Liver (tissue), 8 donors: ENCODE measurements at regions not wholly inside any gene's neighbourhood (a gene's known extent, or its start where the extent isn't known, plus 50 kb on each side); places are given as distances from the start of the nearest gene placed in this dataset.

ENCODE experiments used
- DNase-seq: peaks from one replicate; pipeline ENCODE4 v3.0.0-alpha.2; 2017; ENCODE audit warnings: low spot score
- H3K27ac ChIP-seq, 2 donors: one replicate each; pipeline ENCODE4 v1.7.0; 2013; ENCODE audit warnings: inconsistent platforms in 2 of 2, low read length in 2 of 2, control low read depth in 1 of 2, low read depth in 1 of 2, mild to moderate bottlenecking in 1 of 2
- H3K27me3 ChIP-seq, 4 donors: one replicate each; pipeline versions ENCODE4 v1.6.1 to v1.7.0; 2013; ENCODE audit warnings: low read length in 3 of 4, inconsistent platforms in 1 of 4, mild to moderate bottlenecking in 1 of 4, moderate library complexity in 1 of 4; ENCODE audit not compliant: control insufficient read depth in 4 of 4, insufficient read depth in 4 of 4
- H3K36me3 ChIP-seq, 4 donors: one replicate each; pipeline versions ENCODE4 v1.6.1 to v1.7.0; 2013; ENCODE audit warnings: low read length in 3 of 4, mild to moderate bottlenecking in 3 of 4, low read depth in 1 of 4, moderate library complexity in 1 of 4; ENCODE audit not compliant: control insufficient read depth in 4 of 4, insufficient read depth in 3 of 4
- H3K4me1 ChIP-seq, 4 donors: one replicate each; pipeline versions ENCODE4 v1.6.1 to v1.7.0; 2013; ENCODE audit warnings: low read length in 3 of 4, mild to moderate bottlenecking in 3 of 4, moderate library complexity in 1 of 4; ENCODE audit not compliant: control insufficient read depth in 4 of 4, insufficient read depth in 4 of 4
- H3K4me3 ChIP-seq, 3 donors: one replicate each; pipeline versions ENCODE4 v1.6.1 to v1.7.0; 2013; ENCODE audit warnings: low read length in 3 of 3, control low read depth in 1 of 3, low read depth in 1 of 3, mild to moderate bottlenecking in 1 of 3
- H3K9ac ChIP-seq, 2 donors: one replicate each; pipeline ENCODE4 v1.7.0; 2013; ENCODE audit warnings: low read length in 2 of 2, mild to moderate bottlenecking in 2 of 2, moderate library complexity in 2 of 2, control low read depth in 1 of 2, low read depth in 1 of 2
- H3K9me3 ChIP-seq, 4 donors: one replicate each; pipeline versions ENCODE4 v1.6.1 to v1.7.0; 2013; ENCODE audit warnings: low read length in 3 of 4; ENCODE audit not compliant: control insufficient read depth in 4 of 4
- FOXA1 ChIP-seq: IDR thresholded peaks from 2 replicates; pipeline ENCODE4 v1.6.1; 2016; ENCODE audit warnings: antibody characterized with exemption
- FOXA2 ChIP-seq: IDR thresholded peaks from 2 replicates; pipeline ENCODE4 v1.6.1; 2016; ENCODE audit warnings: antibody characterized with exemption
- GABPA ChIP-seq, 2 donors: IDR thresholded peaks in 1 of 2; conservative IDR thresholded peaks in 1 of 2; 2 replicates each; pipeline ENCODE4 v1.6.1; 2016; ENCODE audit warnings: antibody characterized with exemption in 2 of 2, mild to moderate bottlenecking in 1 of 2, moderate library complexity in 1 of 2
- HNF4A ChIP-seq, 2 donors: conservative IDR thresholded peaks; 2 replicates each; pipeline ENCODE4 v1.6.1; 2016; ENCODE audit warnings: antibody characterized with exemption in 2 of 2, mild to moderate bottlenecking in 2 of 2
- HNF4G ChIP-seq: IDR thresholded peaks from 2 replicates; pipeline ENCODE4 v1.6.1; 2016; ENCODE audit warnings: antibody characterized with exemption
- JUND ChIP-seq, 2 donors: IDR thresholded peaks; 2 replicates each; pipeline ENCODE4 v1.6.1; 2016; ENCODE audit warnings: antibody characterized with exemption in 2 of 2
- NR2F2 ChIP-seq: IDR thresholded peaks from 2 replicates; pipeline ENCODE4 v1.6.1; 2016; ENCODE audit warnings: antibody characterized with exemption
- RAD21 ChIP-seq, 2 donors: IDR thresholded peaks; 2 replicates each; pipeline ENCODE4 v1.6.1; 2016; ENCODE audit warnings: antibody characterized with exemption in 2 of 2, mild to moderate bottlenecking in 2 of 2
- RXRA ChIP-seq, 2 donors: IDR thresholded peaks; 2 replicates each; pipeline ENCODE4 v1.6.1; 2017 to 2018; ENCODE audit warnings: antibody characterized with exemption in 2 of 2, mild to moderate bottlenecking in 1 of 2
- SP1 ChIP-seq: IDR thresholded peaks from 2 replicates; pipeline ENCODE4 v1.6.1; 2018; ENCODE audit warnings: antibody characterized with exemption, mild to moderate bottlenecking
- TAF1 ChIP-seq: conservative IDR thresholded peaks from 2 replicates; pipeline ENCODE4 v1.6.1; 2016; ENCODE audit warnings: antibody characterized with exemption, mild to moderate bottlenecking
- YY1 ChIP-seq: IDR thresholded peaks from 2 replicates; pipeline ENCODE4 v1.6.1; 2016; ENCODE audit warnings: antibody characterized with exemption, mild to moderate bottlenecking
- WGBS: extraction: QIAGEN DNeasy Blood & Tissue Kit; methylation state at CpG from one replicate; pipeline ENCODE4 v1.1.7; 2013; 5-methylcytosine and 5-hydroxymethylcytosine counted together
- TF ChIP-seq, protein P1 (sequence below): IDR thresholded peaks from 2 replicates; pipeline ENCODE4 v1.6.1; 2016; ENCODE audit warnings: antibody characterized with exemption
- TF ChIP-seq, protein P2 (sequence below): IDR thresholded peaks from 2 replicates; pipeline ENCODE4 v1.6.1; 2016; ENCODE audit warnings: antibody characterized with exemption
- TF ChIP-seq, protein P3 (sequence below): fragments of 150-350 bp; IDR thresholded peaks from 2 replicates; pipeline ENCODE4 v1.5.1; 2017; ENCODE audit warnings: improper control_type of control experiment, low read depth, low read length; ENCODE audit not compliant: missing input control
- TF ChIP-seq, protein P4 (sequence below): IDR thresholded peaks from 2 replicates; pipeline ENCODE4 v1.6.1; 2016; ENCODE audit warnings: antibody characterized with exemption
- TF ChIP-seq, protein P5 (sequence below): IDR thresholded peaks from 2 replicates; pipeline ENCODE4 v1.6.1; 2016; ENCODE audit warnings: antibody characterized with exemption, mild to moderate bottlenecking
- donor health status: healthy.
- donor health status: healthy.
- donor health status: healthy.
- donor health status: healthy.
- donor health status: healthy.

DNA sequence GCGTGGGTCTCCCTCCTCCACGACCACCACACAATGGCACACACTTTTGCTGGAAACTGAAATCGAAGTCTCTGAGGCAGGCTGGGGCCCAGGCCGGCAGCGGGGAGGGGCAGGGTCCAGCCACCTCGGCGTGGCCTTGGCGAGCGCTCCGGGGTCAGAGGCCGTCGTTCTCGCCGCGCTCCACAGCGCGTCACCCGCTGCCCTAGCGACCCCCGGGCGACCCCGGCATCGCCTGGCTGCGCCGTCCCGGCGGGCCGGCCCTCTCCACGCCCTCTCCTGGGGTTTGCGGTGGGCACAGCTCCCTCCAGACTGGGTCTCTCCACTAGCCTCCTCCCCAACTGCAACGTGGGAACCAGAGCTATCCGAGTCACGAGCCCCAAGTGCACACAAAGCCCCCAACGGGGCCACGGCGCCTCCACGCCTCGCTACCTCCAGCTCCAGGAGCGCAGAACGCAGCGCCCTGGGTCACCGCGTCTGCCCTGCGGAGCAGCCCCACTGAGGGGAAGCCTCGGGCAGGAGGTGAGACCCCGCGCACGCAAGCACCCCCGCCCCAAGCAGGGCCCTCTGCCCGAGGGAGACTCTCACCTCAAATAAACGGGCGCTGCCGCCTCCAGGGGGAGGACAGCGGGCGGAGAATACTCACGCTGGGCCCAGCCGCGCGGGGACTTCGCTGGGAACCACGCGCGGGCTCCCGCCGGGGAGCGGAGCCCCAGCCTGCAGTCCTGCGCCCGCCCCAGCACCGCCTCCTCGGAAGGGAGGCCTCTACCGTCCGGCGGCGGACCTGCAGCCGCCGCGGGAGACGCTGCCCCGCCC, 134.0 kb upstream of the BARHL2 start:
- TF ChIP-seq FOXA1 (no peak), FOXA2 (no peak), NR2F2 (no peak), RAD21 (IDR thresholded peaks at IDR 0.05) (peak; percentile 22 to 56), TAF1 (no peak), SP1 (peak; percentile 6), JUND (IDR thresholded peaks at IDR 0.05) (no peak), RXRA (IDR thresholded peaks at IDR 0.05) (no peak), HNF4G (no peak), YY1 (no peak), GABPA (IDR thresholded peaks at IDR 0.05 in 1 of 2, conservative IDR thresholded peaks at IDR 0.05 in 1 of 2) (no peak), HNF4A (conservative IDR thresholded peaks at IDR 0.05) (peak; percentile 41 to 62)
- TF ChIP-seq, protein P1, sequence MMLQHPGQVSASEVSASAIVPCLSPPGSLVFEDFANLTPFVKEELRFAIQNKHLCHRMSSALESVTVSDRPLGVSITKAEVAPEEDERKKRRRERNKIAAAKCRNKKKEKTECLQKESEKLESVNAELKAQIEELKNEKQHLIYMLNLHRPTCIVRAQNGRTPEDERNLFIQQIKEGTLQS = no peak
- TF ChIP-seq, protein P2, sequence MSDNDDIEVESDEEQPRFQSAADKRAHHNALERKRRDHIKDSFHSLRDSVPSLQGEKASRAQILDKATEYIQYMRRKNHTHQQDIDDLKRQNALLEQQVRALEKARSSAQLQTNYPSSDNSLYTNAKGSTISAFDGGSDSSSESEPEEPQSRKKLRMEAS = no peak
- TF ChIP-seq, protein P3, sequence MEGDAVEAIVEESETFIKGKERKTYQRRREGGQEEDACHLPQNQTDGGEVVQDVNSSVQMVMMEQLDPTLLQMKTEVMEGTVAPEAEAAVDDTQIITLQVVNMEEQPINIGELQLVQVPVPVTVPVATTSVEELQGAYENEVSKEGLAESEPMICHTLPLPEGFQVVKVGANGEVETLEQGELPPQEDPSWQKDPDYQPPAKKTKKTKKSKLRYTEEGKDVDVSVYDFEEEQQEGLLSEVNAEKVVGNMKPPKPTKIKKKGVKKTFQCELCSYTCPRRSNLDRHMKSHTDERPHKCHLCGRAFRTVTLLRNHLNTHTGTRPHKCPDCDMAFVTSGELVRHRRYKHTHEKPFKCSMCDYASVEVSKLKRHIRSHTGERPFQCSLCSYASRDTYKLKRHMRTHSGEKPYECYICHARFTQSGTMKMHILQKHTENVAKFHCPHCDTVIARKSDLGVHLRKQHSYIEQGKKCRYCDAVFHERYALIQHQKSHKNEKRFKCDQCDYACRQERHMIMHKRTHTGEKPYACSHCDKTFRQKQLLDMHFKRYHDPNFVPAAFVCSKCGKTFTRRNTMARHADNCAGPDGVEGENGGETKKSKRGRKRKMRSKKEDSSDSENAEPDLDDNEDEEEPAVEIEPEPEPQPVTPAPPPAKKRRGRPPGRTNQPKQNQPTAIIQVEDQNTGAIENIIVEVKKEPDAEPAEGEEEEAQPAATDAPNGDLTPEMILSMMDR = peak; percentile 65
- TF ChIP-seq, protein P4, sequence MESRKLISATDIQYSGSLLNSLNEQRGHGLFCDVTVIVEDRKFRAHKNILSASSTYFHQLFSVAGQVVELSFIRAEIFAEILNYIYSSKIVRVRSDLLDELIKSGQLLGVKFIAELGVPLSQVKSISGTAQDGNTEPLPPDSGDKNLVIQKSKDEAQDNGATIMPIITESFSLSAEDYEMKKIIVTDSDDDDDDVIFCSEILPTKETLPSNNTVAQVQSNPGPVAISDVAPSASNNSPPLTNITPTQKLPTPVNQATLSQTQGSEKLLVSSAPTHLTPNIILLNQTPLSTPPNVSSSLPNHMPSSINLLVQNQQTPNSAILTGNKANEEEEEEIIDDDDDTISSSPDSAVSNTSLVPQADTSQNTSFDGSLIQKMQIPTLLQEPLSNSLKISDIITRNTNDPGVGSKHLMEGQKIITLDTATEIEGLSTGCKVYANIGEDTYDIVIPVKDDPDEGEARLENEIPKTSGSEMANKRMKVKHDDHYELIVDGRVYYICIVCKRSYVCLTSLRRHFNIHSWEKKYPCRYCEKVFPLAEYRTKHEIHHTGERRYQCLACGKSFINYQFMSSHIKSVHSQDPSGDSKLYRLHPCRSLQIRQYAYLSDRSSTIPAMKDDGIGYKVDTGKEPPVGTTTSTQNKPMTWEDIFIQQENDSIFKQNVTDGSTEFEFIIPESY = no peak
- TF ChIP-seq, protein P5, sequence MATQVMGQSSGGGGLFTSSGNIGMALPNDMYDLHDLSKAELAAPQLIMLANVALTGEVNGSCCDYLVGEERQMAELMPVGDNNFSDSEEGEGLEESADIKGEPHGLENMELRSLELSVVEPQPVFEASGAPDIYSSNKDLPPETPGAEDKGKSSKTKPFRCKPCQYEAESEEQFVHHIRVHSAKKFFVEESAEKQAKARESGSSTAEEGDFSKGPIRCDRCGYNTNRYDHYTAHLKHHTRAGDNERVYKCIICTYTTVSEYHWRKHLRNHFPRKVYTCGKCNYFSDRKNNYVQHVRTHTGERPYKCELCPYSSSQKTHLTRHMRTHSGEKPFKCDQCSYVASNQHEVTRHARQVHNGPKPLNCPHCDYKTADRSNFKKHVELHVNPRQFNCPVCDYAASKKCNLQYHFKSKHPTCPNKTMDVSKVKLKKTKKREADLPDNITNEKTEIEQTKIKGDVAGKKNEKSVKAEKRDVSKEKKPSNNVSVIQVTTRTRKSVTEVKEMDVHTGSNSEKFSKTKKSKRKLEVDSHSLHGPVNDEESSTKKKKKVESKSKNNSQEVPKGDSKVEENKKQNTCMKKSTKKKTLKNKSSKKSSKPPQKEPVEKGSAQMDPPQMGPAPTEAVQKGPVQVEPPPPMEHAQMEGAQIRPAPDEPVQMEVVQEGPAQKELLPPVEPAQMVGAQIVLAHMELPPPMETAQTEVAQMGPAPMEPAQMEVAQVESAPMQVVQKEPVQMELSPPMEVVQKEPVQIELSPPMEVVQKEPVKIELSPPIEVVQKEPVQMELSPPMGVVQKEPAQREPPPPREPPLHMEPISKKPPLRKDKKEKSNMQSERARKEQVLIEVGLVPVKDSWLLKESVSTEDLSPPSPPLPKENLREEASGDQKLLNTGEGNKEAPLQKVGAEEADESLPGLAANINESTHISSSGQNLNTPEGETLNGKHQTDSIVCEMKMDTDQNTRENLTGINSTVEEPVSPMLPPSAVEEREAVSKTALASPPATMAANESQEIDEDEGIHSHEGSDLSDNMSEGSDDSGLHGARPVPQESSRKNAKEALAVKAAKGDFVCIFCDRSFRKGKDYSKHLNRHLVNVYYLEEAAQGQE = peak; percentile 19
- Histone ChIP-seq H3K4me1 (peaks cover 0 to 13% (median 10%) of the 10 kb centered on the region in 4 donors), H3K4me3 (peak overlapping the region; percentile 92 to 96 (median 94)), H3K36me3 (no peaks in the 10 kb centered on the region), H3K27me3 (no peaks in the 10 kb centered on the region), H3K9me3 (no peaks in the 10 kb centered on the region), H3K27ac (peak overlapping the region; percentile 90 to 92), H3K9ac (peak overlapping the region; percentile 53 to 83)
- WGBS = under 1% methylated on average over 79 of the region's 79 CpGs
- peak; percentile 87 for DNase-seq
